Activated CD8-positive, alpha-beta T cell treated with anti-CD3 and anti-CD28 coated beads for 36 hours (primary cell): ENCODE measurements at regions not wholly inside any gene's neighbourhood (a gene's known extent, or its start where the extent isn't known, plus 50 kb on each side); places are given as distances from the start of the nearest gene placed in this dataset.

ENCODE experiments used
- ATAC-seq: fragments of 200-7000 bp; cut with Tn5 transposase; one replicate; pipeline ENCODE4 v1.10.0; 2021; ENCODE audit warnings: mild to moderate bottlenecking, moderate library complexity
- CTCF ChIA-PET: fragments of 350-600 bp; sonication (Branson Sonifier 250); formaldehyde crosslinking; loops from one replicate; lab custom pipeline; 2021; ENCODE audit warnings: antibody characterized with exemption; lab: Charles Lee
- POLR2A ChIA-PET: fragments of 350-600 bp; sonication (Branson Sonifier 250); formaldehyde crosslinking; loops from one replicate; lab custom pipeline; 2021; ENCODE audit warnings: antibody characterized with exemption; lab: Charles Lee
- DNase-seq: peaks from one replicate; pipeline ENCODE4 v3.0.0-alpha.2; 2020
- H3K27ac Mint-ChIP-seq: one replicate; pipeline ENCODE4 v1.8.0; 2021; ENCODE audit warnings: mild to moderate bottlenecking, mixed read lengths
- H3K27me3 Mint-ChIP-seq: one replicate; pipeline ENCODE4 v1.8.0; 2021; ENCODE audit warnings: mixed read lengths
- H3K36me3 Mint-ChIP-seq: one replicate; pipeline ENCODE4 v1.8.0; 2021; ENCODE audit warnings: low read depth, mixed read lengths
- H3K4me1 Mint-ChIP-seq: one replicate; pipeline ENCODE4 v1.8.0; 2021; ENCODE audit warnings: low read depth, mixed read lengths
- H3K4me3 Mint-ChIP-seq: one replicate; pipeline ENCODE4 v1.8.0; 2021; ENCODE audit warnings: mild to moderate bottlenecking, moderate library complexity, mixed read lengths
- H3K9me3 Mint-ChIP-seq: one replicate; pipeline ENCODE4 v1.8.0; 2021; ENCODE audit warnings: mixed read lengths
- CTCF ChIP-seq: fragments of 200-600 bp; IDR thresholded peaks from one replicate; pipeline ENCODE4 v1.8.0; 2022; ENCODE audit warnings: antibody characterized with exemption, mild to moderate bottlenecking
- intact Hi-C: fragments of 100-400 bp; cut with micrococcal nuclease; formaldehyde crosslinking; loops from one replicate; pipeline ENCODE4 v1.10.0; 2022

GRCh38 chr1:29966526-29967045 lies 730.3 kb downstream of the PTPRU start:
- Mint-ChIP-seq H3K4me3 (no peak overlapping the region), H3K36me3 (no peaks in the 10 kb centered on the region), H3K9me3 (no peaks in the 10 kb centered on the region), H3K27ac (no peak overlapping the region), H3K27me3 (peaks cover 12% of the 10 kb centered on the region), H3K4me1 (no peaks in the 10 kb centered on the region)
- intact Hi-C loops = no loop called here
- TF ChIP-seq CTCF = no peak
- DNase-seq = no peak
- CTCF ChIA-PET = no interaction called here
- POLR2A ChIA-PET = no interaction called here
- no peak for ATAC-seq

- ATAC-seq (no peak), DNase-seq (no peak)
- no peak for TF ChIP-seq CTCF
- H3K4me1 Mint-ChIP-seq = no peaks in the 10 kb centered on the region
- H3K27ac Mint-ChIP-seq = no peak overlapping the region
- intact Hi-C loops = no loop called here
- ChIA-PET CTCF (no interaction called here), POLR2A (no interaction called here)
- no peak overlapping the region for H3K4me3 Mint-ChIP-seq
- H3K27me3 Mint-ChIP-seq = peaks cover 6% of the 10 kb centered on the region
- H3K9me3 Mint-ChIP-seq = no peaks in the 10 kb centered on the region
- no peaks in the 10 kb centered on the region for H3K36me3 Mint-ChIP-seq
These were observed 728.6 kb downstream of the PTPRU start for GRCh38 chr1:29964718-29965533.

- intact Hi-C loops = no loop called here
- H3K27ac Mint-ChIP-seq = no peak overlapping the region
These were observed 727.6 kb downstream of the PTPRU start for GRCh38 chr1:29963946-29964345.

GRCh38 chr1:29962831-29963247 lies 726.5 kb downstream of the PTPRU start:
- ChIA-PET POLR2A (no interaction called here), CTCF (no interaction called here)
- H3K4me3 Mint-ChIP-seq = no peak overlapping the region
- H3K27ac Mint-ChIP-seq = no peak overlapping the region
- ATAC-seq = no peak
- peaks cover 5% of the 10 kb centered on the region for H3K27me3 Mint-ChIP-seq
- no peaks in the 10 kb centered on the region for H3K9me3 Mint-ChIP-seq
- no peak for DNase-seq
- H3K4me1 Mint-ChIP-seq = no peaks in the 10 kb centered on the region
- no peaks in the 10 kb centered on the region for H3K36me3 Mint-ChIP-seq
- intact Hi-C loops = no loop called here
- TF ChIP-seq CTCF = no peak

More at GRCh38 chr1:29963946-29964345, 727.6 kb downstream of the PTPRU start:
- ChIA-PET POLR2A (no interaction called here), CTCF (no interaction called here)
- no peak for ATAC-seq
- Mint-ChIP-seq H3K4me1 (no peaks in the 10 kb centered on the region), H3K36me3 (no peaks in the 10 kb centered on the region), H3K4me3 (no peak overlapping the region), H3K27me3 (peaks cover 5% of the 10 kb centered on the region), H3K9me3 (no peaks in the 10 kb centered on the region)
- TF ChIP-seq CTCF = no peak
- DNase-seq = no peak

- Mint-ChIP-seq H3K4me3 (no peak overlapping the region), H3K36me3 (no peaks in the 10 kb centered on the region), H3K9me3 (no peaks in the 10 kb centered on the region), H3K27me3 (peaks cover 5% of the 10 kb centered on the region), H3K4me1 (no peaks in the 10 kb centered on the region), H3K27ac (no peak overlapping the region)
- ATAC-seq = no peak
- intact Hi-C loops = no loop called here
- DNase-seq = no peak
- POLR2A ChIA-PET = no interaction called here
- TF ChIP-seq CTCF = no peak
- CTCF ChIA-PET = no interaction called here
These were observed 726.0 kb downstream of the PTPRU start for GRCh38 chr1:29962336-29962735.
